8988T (cell line): ENCODE measurements at regions not wholly inside any gene's neighbourhood (a gene's known extent, or its start where the extent isn't known, plus 50 kb on each side); places are given as distances from the start of the nearest gene placed in this dataset.
"Not testable (repeated sequence)": the region's sequence is repeated elsewhere in the genome, so short reads cannot be mapped to it uniquely, and the experiment has no call there.

ENCODE experiments used
- DNase-seq: peaks from one replicate; pipeline ENCODE4 v3.0.0; 2011

DNA sequence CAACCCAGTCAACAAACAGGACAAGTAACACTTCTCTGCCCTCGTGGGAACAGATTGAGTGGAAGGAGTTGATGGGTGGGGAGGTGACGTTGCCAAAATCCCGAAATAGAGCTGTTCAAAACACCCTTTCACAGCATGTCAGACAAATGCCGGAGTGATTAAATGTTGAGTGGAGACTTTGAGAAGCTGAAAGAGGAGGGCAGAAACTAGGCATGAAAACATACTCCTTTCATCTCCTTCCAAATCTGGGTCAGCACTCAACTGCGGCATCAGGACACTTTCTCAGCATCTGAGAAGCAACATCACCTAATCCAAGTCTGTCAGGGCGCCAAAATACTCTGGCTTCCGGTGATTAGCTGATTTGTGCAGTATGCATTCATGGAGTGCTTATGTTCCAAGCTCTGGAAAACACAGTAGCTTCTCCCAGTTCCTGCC is 51.5 kb upstream of the MRI1 start:
- DNase-seq = no peak

DNA sequence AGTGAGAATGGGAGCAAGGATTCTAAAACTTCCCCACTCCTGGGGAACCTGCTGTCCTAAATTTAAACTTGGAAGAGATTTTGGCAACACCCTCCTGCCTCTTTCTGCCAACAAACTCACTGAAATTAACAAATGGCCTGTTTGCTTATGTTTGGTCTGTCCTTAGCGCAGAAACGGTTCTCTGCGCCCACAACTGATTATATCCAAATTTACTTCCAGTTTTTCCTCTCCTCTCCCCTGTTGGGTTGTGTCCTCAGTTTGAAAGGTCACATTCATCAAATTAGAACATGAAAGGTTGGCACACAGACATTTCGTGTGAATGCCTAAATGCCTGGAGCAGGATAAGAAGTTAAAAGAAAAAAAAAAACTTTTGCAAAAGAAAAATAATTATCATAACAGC is 56.4 kb upstream of the MRI1 start:
- no peak for DNase-seq

DNA sequence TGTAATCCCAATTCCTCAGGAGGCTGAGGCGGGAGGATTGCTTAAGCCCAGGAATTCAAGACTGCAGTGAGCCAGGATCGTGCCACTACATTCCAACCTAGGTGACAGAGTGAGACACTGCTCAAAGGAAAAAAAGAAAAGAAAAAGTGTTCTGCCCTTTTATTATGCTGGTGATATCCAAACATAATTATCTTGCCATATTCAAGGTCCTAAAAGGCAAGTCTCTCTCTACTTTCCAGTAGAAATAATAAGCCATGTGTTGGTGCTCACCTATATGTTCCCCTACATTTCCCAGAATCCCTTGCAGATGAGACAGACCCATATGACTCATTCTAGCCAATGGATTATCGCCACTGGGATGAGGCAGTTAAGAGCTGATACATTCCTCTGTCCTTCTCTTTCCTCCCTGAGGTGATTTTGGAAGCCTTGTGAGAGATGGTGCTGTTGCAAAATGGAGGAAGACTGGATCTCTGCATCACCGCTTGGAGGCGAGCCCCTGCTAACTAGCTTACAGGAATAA is 58.3 kb upstream of the MRI1 start:
- no peak for DNase-seq

DNA sequence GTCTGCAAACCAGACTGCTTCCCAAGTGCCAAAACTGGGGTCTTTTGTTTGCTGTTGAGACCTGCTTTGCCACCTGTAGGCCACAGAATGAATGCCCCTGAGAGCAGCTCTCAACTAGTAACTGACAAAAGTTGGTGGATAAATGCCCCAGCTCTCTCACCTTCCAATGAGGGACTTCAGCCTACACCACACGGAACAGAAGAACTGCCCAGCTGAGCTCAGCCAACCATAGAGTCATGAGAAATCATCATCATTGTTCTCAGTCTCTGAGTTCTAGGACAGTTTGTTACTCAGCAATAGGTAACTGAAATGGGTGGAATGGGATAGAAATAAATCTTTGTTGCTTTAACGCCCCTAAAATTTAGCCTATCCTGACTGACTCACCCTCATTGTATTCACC is 59.1 kb upstream of the MRI1 start:
- no peak for DNase-seq

DNA sequence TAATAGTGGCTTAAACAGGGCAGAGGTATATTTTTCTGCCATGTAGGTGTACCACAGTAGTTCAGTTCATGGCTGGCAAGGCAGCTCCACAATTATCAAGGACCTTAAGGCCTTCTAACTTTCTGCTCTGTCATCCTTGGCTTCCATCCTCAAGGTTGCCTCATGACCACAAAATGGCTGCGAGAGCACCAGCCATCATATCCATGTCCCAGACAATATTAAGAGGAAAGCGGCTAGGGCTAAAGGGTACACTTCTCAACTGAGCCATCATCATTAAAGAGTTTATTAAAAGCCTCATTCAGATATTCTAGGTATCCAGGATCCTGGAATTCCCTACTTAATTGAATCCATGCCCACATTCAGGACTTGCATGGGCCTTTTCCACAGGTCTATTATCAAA is 62.7 kb upstream of the MRI1 start:
- DNase-seq = no peak

DNA sequence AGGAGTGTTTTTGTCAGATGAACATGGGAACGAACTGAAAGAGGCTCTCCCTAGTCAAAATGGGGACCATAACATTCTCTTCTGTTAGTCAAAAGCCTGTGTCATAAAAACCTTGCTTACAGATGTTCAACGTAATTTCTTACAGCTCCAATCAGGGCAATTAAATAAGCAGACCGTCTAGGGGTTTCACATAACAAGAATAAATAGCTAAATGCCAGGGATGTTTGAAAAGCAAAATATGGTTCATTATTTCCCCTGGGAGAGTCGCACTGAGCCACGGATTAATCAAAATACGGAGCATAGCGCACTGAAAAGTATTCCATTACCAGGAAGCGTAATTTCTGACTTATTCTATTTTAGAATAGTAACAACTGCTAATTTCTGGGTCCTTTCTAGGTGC is 63.7 kb upstream of the MRI1 start:
- no peak for DNase-seq

DNA sequence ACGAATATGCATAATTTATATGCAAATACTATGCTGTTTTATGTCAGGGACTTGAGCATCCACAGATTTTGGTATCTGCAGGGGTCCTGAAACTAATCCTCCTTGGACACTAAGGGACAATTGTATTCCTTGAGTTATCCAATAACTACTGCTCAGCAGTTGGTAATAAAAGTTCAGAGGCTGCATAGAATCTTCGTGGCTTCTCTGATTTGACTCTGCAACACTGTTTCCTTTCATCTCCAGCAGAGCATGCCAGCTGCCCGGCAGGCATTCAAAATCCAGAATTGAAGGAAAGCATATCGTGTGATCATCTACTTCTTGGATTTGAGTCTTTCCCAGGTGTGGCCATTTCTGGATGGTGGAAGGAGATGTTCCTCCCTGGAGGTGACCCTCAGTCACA is 64.5 kb upstream of the MRI1 start:
- no peak for DNase-seq

DNA sequence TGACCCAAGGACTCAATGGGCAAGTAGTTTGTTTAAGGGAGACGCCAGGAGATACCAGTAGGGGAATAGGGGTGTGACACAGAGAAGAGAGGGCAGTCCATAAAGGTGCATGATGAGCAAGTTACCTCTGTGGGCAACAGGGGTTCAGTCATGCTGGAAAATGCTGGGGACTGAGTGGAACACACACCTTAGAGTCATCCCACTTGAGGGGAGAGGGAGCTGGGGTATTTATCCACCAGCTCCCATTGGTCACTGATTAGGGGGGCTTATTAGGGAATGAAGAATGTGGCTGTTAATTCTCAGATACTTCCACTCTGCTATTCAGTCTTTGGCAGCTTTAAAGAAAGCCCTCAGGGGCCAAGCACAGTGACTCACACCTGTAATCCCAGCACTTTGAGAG is 67.5 kb upstream of the MRI1 start:
- no peak for DNase-seq

DNA sequence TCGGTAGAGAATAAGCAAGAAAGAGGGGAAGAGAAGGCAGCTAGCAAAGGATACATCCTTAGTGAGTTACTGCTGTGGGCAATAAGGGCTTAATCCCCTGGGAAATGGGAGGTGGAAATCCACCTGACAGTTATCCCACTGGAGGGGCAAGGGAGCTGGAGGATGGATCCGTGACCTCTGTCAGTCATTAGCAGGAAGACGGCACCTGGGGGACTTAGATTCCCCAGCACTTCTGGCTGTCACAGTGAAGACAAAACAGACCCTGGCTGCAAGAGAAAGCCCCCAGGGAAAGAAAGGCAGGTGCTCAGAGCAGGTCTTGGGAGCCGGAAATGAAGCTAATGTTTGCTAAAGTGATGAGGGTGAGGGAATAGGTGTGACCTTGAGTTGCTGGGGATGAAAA is 70.4 kb upstream of the MRI1 start:
- no peak for DNase-seq

DNA sequence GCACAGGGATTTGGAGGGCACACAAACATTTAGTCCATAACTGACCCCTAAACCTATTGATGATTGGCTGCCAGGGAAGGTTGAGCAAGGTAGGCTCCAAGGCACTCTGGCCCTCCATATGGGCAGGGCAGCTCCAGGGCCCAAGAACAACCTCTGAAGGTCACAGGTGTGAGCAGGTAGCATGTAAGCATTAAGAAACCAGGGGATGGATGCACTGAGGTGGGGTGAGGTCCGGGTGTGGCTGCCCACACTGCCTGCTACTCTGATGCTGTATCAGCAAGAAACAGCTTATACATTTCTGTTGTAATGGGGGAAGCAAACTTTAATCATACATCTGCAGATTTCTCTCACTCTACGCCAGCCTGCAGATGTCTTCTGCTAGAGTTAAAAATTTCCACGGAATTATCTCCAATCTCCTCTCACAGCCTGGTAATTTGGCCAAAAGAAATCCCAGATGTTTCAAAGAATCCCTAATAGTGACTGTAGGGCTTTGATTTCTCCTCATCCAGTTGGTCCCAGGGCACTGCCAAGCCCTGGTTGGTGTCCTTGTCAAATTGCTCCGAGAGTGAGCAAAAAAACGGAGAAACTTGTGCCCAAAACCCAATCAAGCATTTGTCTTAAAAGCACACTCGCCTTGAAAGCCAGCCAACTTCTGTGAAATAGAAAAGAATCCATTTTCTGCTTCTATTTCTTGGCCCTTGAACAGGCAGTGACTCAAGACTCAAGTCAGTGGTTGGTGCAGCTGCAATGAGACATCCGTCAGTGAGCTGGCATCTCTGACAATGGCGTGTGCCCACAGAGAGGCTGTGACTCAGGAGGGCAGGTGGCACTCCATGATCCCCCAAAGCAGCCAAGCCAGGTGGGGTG is 72.5 kb upstream of the MRI1 start:
- DNase-seq = peak; percentile 41

DNA sequence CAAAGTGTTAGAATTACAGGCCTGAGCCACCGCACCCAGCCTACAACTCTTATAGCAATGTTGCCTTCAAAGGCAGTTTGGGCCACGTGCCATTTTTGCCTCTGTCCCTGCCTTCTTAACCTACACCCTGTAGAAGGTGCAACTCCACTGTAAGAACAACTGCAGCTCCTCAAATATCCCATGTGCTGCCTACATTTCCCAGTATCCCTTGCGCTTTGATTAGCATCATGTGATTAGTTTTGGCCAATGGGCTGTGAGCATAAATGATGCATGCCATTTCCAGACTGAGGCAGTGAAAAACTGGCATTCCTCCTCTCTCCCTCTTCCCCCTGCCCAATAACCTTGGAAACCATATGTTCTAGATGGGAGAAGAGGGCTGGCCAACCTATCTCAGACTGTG is 75.2 kb upstream of the MRI1 start:
- no peak for DNase-seq

DNA sequence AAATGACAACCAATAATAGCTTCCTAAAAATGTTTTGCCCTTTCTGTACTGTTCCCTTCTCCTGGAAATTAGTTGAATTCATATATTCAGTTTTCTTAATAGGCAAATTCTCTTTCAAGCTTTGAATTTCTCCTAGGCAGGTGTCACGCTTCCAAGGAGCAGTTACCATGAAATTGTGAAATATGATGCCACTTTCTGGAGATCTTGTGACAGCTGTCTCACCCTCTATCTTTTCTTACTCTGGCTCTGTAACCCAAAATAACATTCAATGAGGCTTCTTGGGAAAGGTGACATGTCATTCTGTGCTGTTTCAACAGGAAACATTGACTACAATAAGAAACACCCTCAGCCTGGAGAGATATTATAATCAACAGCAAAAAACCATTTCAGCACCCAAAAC is 80.3 kb upstream of the MRI1 start:
- no peak for DNase-seq

DNA sequence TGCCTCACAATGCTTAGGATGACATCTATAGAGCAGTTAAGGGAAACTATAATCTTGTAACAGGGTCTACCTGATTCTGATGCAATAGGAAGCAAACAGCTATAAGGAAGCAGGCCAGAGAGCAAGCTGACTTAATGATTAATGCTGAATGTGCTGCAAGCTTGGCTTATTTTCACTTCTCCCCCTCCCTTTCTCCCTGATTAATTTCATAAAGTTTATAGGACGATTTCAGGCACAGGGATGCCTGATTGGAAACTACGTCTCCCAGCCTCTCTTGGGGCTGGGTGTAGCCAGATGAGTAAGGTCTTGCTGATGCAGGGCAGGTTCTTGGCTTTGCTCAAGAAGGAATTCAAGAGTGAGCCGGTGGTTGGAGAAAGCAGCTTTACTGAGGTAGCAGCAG is 82.8 kb upstream of the MRI1 start:
- DNase-seq = no peak

DNA sequence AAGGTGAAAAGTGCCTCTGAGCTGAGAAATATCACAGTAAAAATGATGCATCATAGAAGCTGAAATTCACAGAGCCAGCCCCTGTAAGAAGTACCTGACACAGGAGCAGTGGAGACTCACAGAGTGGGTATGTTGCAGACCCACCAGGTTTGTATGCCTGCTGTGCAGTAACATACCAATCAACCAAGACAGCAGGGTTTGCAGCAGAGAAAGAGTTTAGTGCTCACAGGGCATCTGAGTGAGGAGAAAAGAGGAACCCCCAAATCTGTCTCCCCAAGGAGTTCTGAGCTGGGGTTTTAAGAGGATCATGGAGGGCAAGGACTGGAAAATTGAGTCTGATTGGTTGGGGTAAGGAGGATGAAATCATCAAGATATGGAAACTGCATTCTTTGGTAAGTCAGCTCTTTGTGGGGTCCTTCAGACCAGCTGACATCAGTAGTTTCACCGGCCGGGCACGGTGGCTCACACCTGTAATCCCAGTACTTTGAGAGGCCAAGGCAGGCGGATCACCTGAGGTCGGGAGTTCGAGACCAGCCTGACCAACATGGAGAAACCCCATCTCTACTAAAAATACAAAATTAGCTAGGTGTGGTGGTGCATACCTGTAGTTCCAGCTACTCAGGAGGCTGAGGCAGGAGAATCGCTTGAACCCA is 83.5 kb upstream of the MRI1 start:
- DNase-seq = not testable (repeated sequence)

DNA sequence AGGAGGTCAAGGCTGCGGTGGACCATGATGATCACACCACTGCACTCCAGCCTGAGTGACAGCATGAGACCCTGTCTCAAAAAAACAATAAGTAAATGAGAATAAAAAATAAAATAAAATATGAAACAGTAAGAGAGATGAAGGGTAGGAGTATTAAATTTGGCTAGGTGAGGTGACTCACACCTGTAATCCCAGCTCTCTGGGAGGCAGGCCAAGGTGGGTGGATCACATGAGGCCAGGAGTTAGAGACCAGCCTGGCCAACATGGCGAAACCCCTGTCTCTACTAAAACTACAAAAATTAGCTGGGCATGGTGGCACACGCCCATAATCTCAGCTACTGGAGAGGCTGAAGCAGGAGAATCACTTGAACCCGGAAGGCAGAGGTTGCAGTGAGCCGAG is 87.4 kb upstream of the MRI1 start:
- not testable (repeated sequence) for DNase-seq

DNA sequence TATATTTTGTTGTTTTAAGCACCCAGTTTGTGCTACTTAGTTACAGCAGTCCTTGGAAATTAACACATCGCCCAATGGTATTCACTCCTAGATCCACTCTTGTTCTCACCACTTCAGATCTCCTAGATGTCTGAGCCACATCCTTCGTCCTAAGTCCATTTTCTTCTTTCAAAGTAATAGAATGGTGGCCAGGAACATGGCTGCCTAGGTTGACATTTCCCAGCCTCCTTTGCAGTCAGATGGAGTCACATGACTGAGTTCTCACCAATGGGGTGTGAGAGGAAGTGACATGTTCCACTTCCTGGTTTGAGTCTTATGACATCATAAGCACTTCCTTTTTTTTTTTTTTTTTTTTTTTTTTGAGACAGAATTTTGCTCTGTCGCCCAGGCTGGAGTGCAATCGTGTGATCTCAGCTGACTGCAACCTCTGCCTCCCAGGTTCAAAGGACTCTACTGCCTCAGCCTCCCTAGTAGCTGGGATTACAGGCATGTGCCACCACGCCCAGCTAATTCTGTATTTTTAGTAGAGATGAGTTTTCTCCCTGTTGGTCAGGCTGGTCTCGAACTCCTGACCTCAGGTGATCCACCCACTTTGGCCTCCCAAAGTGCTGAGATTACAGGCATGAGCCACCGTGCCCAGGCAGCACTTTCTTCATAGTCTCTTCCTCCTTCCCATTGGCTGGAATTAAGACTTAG is 91.7 kb upstream of the MRI1 start:
- DNase-seq = not testable (repeated sequence)

DNA sequence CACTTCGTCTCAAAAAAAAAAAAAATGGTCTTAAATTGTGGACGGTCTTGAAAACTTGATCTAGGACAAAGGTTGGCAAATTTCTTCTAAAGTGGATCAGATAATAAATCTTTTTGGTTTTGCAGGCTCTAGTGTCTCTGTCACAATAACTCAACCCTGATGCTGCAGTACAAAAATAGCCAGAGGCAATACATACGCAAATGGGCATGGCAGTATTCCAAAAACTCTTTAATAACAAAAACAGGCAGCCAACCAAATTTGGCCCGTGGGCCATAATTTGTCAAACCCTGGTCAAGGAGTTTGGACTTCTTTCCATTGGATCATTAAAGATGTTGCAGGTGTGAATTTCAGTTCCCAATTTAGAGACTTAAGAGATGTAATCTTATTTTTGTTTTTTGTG is 93.5 kb upstream of the MRI1 start:
- no peak for DNase-seq

DNA sequence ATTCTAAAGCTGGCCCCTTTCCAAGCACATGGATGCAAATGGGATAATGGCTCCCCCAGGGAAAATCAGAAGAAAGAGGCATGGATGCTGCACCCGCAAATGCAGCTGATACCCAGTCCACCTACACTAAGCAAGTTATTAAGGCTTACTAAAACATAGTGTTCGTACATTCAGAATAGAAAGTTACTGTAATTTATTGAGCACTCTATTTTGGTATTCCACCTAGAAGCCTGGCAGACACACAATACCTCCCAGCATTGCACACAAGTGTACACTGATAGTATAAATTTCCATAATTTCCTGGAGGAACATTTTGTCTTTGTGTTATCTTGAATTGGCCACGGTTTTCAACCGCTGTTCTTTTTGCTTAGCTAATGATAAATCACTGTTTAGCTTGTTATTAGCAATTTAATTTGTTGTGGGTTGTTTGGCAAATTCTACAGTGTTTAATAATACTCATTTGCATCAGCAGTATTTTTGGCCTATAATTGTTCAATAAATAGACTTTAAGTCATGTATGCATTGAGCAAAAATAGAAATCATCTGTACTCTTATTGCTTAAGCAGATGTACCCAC is 94.5 kb upstream of the MRI1 start:
- DNase-seq = no peak

DNA sequence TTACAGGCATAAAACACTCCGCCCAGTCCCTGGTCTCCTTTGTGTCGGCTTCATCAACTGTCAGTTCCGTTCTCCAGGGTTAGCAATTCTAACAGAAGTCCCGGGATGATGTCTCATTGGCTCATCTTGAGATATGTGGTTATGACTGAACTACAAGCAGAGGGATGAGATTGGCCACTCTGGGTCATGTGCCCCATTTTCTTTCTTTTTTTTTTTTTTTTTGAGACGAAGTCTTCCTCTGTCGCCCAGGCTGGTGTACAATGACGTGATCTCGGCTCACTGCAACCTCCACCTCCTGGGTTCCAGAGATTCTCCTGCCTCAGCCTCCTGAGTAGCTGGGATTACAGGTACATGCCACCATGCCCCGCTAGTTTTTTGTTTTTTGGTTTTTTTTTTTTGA is 95.4 kb upstream of the MRI1 start:
- no peak for DNase-seq

DNA sequence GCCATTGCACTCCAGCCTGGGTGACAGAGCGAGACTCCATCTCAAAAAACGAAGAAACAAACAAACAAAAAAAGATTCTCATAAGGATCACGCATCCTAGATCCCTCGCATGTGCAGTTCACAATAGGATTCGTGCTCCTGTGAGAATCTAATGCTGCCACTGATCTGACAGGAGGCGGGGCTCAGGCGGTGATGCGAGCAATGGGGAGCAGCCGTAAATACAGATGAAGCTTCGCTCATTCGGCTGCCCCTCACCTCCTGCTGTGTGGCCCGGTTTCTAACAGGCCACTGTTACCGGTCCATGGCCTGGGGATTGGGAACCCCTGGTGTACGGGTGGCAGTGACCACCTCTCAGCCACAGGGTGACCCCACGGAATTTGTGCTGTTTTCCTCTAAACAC is 98.2 kb upstream of the MRI1 start:
- DNase-seq = no peak

DNA sequence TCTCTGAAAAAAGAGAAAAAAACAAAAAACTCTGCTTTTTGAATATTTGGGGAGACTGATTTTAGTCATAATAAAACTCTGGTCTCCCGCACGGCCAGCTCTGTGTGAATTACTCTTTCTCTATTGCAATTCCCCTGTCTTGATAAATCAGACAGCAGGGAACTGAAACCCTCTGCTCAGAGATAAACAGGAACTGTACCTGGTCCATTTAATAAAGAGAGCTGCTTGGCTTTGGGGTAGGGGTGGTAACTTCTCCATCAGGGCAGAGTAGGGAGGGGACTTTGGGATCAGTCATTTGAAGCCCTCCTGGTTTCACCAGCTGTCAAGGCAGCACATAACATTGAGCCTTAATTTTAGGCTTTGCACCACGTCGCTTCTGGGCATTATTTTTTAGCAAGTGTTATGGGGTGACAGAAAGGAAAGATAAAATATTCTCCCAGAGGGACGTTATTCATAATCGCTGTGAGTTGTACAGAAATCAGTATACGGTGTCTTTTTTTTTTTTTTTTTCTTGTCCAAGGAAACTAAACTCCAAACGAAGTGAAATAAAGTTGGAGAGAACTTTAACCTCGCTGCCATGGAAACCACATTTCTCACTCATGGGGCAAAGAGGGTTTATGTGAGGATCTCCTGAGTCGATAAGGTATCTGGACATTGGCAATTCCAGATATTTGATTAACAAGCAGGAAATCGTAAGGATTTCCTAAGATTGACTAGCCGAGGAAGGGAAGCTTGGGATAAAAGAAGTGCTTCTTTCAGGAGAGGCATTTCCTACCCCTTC is 99.0 kb upstream of the MRI1 start:
- no peak for DNase-seq

DNA sequence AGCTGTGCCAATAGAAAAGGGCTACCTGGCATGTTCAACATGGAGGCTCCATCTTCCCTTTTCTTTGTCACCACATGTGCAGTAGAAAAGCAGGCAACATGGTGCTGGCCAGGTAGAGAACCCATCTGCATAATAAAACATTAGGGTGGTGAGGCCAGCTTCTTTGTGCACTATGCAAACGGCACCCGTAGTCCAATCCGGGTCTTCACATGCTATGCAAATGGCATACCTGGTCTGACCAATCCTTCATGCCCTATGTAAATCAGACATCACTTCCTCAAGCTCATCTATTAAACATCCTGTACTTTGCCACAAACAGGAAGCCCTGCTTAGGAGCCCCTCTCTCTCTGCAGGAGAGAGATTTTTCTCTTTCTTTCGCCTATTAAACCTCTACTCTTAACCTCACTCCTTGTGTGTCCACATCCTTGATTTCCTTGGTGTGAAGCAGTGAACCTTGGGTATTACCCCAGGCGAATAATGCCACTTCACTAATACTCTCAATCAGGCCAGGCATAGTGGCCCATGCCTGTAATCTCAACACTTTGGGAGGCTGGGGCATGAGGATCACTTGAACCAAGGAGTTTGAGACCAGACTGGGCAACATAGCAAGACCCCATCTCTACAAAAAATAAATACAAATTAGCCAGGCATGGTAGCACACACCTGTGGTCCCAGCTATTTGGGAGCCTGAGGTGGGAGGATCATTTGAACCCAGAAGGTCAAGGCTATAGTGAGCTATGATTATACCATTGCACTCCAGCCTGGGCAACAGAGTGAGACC is 111.3 kb upstream of the MRI1 start:
- no peak for DNase-seq
